ENCODE measurements at regions not wholly inside any gene's neighbourhood (a gene's known extent, or its start where the extent isn't known, plus 50 kb on each side); places are given as distances from the start of the nearest gene placed in this dataset.

GRCh38 chr3:70747847-70748246 is 435.4 kb upstream of the MDFIC2 start:
- no peak for TF ChIP-seq EP300 (IDR thresholded peaks at IDR 0.05)
- TF ChIP-seq, protein P1, sequence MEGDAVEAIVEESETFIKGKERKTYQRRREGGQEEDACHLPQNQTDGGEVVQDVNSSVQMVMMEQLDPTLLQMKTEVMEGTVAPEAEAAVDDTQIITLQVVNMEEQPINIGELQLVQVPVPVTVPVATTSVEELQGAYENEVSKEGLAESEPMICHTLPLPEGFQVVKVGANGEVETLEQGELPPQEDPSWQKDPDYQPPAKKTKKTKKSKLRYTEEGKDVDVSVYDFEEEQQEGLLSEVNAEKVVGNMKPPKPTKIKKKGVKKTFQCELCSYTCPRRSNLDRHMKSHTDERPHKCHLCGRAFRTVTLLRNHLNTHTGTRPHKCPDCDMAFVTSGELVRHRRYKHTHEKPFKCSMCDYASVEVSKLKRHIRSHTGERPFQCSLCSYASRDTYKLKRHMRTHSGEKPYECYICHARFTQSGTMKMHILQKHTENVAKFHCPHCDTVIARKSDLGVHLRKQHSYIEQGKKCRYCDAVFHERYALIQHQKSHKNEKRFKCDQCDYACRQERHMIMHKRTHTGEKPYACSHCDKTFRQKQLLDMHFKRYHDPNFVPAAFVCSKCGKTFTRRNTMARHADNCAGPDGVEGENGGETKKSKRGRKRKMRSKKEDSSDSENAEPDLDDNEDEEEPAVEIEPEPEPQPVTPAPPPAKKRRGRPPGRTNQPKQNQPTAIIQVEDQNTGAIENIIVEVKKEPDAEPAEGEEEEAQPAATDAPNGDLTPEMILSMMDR (IDR thresholded peaks at IDR 0.05) = no peak
- TF ChIP-seq POLR2A (IDR thresholded peaks at IDR 0.05) = no peak
- TF ChIP-seq POLR2AphosphoS5 (IDR thresholded peaks at IDR 0.05) = no peak

All from sigmoid colon (tissue), 4 donors.